GM12878 (cell line): ENCODE measurements at regions not wholly inside any gene's neighbourhood (a gene's known extent, or its start where the extent isn't known, plus 50 kb on each side); places are given as distances from the start of the nearest gene placed in this dataset.

Experiments
- ATAC-seq: fragments of 200-7000 bp; cut with Tn5 transposase; 3 replicates; pipeline ENCODE4 v1.9.1; 2020; ENCODE audit warnings: mild to moderate bottlenecking, moderate library complexity
- BruUV-seq: library from RNA; stranded (reverse); fragments of 400-500 nt; replicated peaks from 2 replicates; lab custom pipeline; 2021; lab: Mats Ljungman, UMichigan
- CTCF ChIA-PET: fragments of 300-600 bp; sonication (Branson Sonifier 250); formaldehyde crosslinking; extraction: SDS; loops from one replicate; lab custom pipeline; 2021; ENCODE audit warnings: inconsistent platforms; lab: Yijun Ruan, JAX
- POLR2A ChIA-PET: fragments of 350-600 bp; formaldehyde crosslinking; extraction: SDS; loops from one replicate; lab custom pipeline; 2021; ENCODE audit warnings: inconsistent platforms; lab: Charles Lee
- RAD21 ChIA-PET: fragments of 300-600 bp; sonication (Branson Sonifier 250); formaldehyde crosslinking; loops from one replicate; lab custom pipeline; 2023; ENCODE audit warnings: antibody characterized with exemption; ENCODE audit not compliant: unreplicated experiment; lab: Charles Lee
- SMC1A ChIA-PET: fragments of 300-600 bp; sonication (Branson Sonifier 250); formaldehyde crosslinking; loops from one replicate; lab custom pipeline; 2023; ENCODE audit not compliant: unreplicated experiment, uncharacterized antibody; lab: Charles Lee
- DNase-seq: peaks from one replicate; pipeline ENCODE4 v3.0.0-alpha.2; 2011; ENCODE audit warnings: low read depth, low spot score
- FAIRE-seq: peaks from 3 replicates; lab custom pipeline; 2011; peaks lifted over from hg19 to GRCh38; lab: Jason Lieb, UNC
- H2AFZ ChIP-seq: 2 replicates; pipeline ENCODE4 v1.6.0; 2011; ENCODE audit warnings: low read depth, low read length, control low read depth; ENCODE audit not compliant: control insufficient read depth
- H3K27ac ChIP-seq: 2 replicates; pipeline ENCODE4 v1.5.1; 2011; ENCODE audit warnings: control low read depth; ENCODE audit not compliant: control insufficient read depth, insufficient read depth
- H3K27me3 ChIP-seq, 2 experiments: replicated peaks in 1 of 2; 2 replicates each; pipeline versions ENCODE4 v1.6.0 to v1.6.1; 2011; ENCODE audit warnings: low read length in 1 of 2; ENCODE audit not compliant: control insufficient read depth in 2 of 2, insufficient read depth in 2 of 2
- H3K36me3 ChIP-seq, 2 experiments: 2 replicates each; pipeline ENCODE4 v1.5.1; 2011; ENCODE audit warnings: low read length in 1 of 2; ENCODE audit not compliant: control insufficient read depth in 2 of 2, insufficient read depth in 2 of 2
- H3K4me1 ChIP-seq: 2 replicates; pipeline ENCODE4 v1.6.1; 2011; ENCODE audit warnings: mild to moderate bottlenecking, low read length, moderate library complexity, mixed read lengths; ENCODE audit not compliant: control insufficient read depth, insufficient read depth
- H3K4me2 ChIP-seq: 2 replicates; pipeline ENCODE4 v1.6.0; 2011; ENCODE audit warnings: control low read depth; ENCODE audit not compliant: control insufficient read depth, insufficient read depth
- H3K4me3 ChIP-seq: fragments of 200-600 bp; sonication (generic); 2 replicates; pipeline ENCODE4 v1.5.1; 2016
- H3K79me2 ChIP-seq: 2 replicates; pipeline ENCODE4 v1.6.0; 2011; ENCODE audit warnings: low read length; ENCODE audit not compliant: control insufficient read depth, insufficient read depth
- H3K9ac ChIP-seq: 2 replicates; pipeline ENCODE4 v1.8.0; 2011; ENCODE audit warnings: low read length, control low read depth, mixed read lengths; ENCODE audit not compliant: control insufficient read depth, insufficient read depth
- H3K9me3 ChIP-seq: replicated peaks from 3 replicates; pipeline ENCODE4 v1.5.1; 2011; ENCODE audit warnings: mild to moderate bottlenecking, low read length; ENCODE audit not compliant: control insufficient read depth, insufficient read depth
- H4K20me1 ChIP-seq: 2 replicates; pipeline ENCODE4 v1.6.0; 2011; ENCODE audit not compliant: control insufficient read depth, insufficient read depth
- BCLAF1 ChIP-seq: fragments of 450-650 bp; IDR thresholded peaks from 2 replicates; pipeline ENCODE4 v1.6.1; 2017; ENCODE audit warnings: antibody characterized with exemption, mild to moderate bottlenecking, moderate library complexity
- BMI1 ChIP-seq: fragments of 450-650 bp; IDR thresholded peaks from 2 replicates; pipeline ENCODE4 v1.6.1; 2016; ENCODE audit warnings: mild to moderate bottlenecking, moderate library complexity, borderline replicate concordance
- CEBPZ ChIP-seq: fragments of 150-350 bp; IDR thresholded peaks from 2 replicates; pipeline ENCODE4 v1.6.1; 2016; ENCODE audit warnings: low read depth, low read length
- CREM ChIP-seq: IDR thresholded peaks from 2 replicates; pipeline ENCODE4 v1.6.1; 2014; ENCODE audit warnings: antibody characterized with exemption, low read depth
- HCFC1 ChIP-seq: fragments of 150-350 bp; IDR thresholded peaks from 2 replicates; pipeline ENCODE4 v1.6.1; 2014; ENCODE audit warnings: low read length
- KAT2A ChIP-seq: conservative IDR thresholded peaks from 2 replicates; pipeline ENCODE4 v1.6.1; 2011; ENCODE audit warnings: low read depth, low read length; ENCODE audit not compliant: control insufficient read depth
- RFX5 ChIP-seq: IDR thresholded peaks from 2 replicates; pipeline ENCODE4 v1.6.1; 2011; ENCODE audit warnings: low read depth, low read length, improper control_type of control experiment
- ZNF592 ChIP-seq: fragments of 450-650 bp; IDR thresholded peaks from 2 replicates; pipeline ENCODE4 v1.6.1; 2017; ENCODE audit warnings: mild to moderate bottlenecking, moderate library complexity
- WGBS: methylation state at CpG from one replicate; pipeline ENCODE4 v1.1.6; 2016; ENCODE audit warnings: low lambda C conversion rate; ENCODE audit not compliant: insufficient replicate concordance, insufficient coverage; ENCODE audit errors: missing lambda C conversion rate; 5-methylcytosine and 5-hydroxymethylcytosine counted together
- in situ Hi-C: fragments of 300-500 bp; cut with MboI; formaldehyde crosslinking; loops from 9 replicates; pipeline ENCODE4 v1.14.3; 2018; ENCODE audit warnings: mixed read lengths
- intact Hi-C: fragments of 100-400 bp; cut with micrococcal nuclease; formaldehyde crosslinking; loops from one replicate; pipeline ENCODE4 v1.14.2; 2022; ENCODE audit not compliant: unreplicated experiment

GRCh38 chr7:132652507-132652906 is 76.2 kb upstream of the PLXNA4 start (continued):
- no peak for TF ChIP-seq BCLAF1
- TF ChIP-seq RFX5 = no peak
- TF ChIP-seq, all 136 proteins: peak for 0

GRCh38 chr7:132650498-132650897 is 74.2 kb upstream of the PLXNA4 start:
- Histone ChIP-seq H2AFZ (no peak overlapping the region), H3K4me3 (no peak overlapping the region), H3K4me2 (no peak overlapping the region), H3K4me1 (peaks cover 15% of the 10 kb centered on the region), H3K27ac (no peak overlapping the region), H3K9ac (no peak overlapping the region), H3K36me3 (no peaks in the 10 kb centered on the region), H3K27me3 (no peaks in the 10 kb centered on the region), H3K9me3 (no peaks in the 10 kb centered on the region), H4K20me1 (no peaks in the 10 kb centered on the region), H3K79me2 (no peaks in the 10 kb centered on the region)
- ChIA-PET POLR2A (no interaction called here), CTCF (no interaction called here), RAD21 (no interaction called here), SMC1A (no interaction called here)
- intact Hi-C loops (no loop called here), in situ Hi-C loops (no loop called here)
- DNase-seq = no peak
- FAIRE-seq = no peak
- no peak for TF ChIP-seq ZNF592
- no peak for TF ChIP-seq CEBPZ
- no peak for TF ChIP-seq HCFC1
- TF ChIP-seq KAT2A = no peak
- TF ChIP-seq CREM = no peak
- no peak for TF ChIP-seq BMI1
- 55% methylated on average over 3 of the region's 3 CpGs for WGBS
- BruUV-seq = no TSS peak
- ATAC-seq = no peak
